ENCODE measurements at regions not wholly inside any gene's neighbourhood (a gene's known extent, or its start where the extent isn't known, plus 50 kb on each side); places are given as distances from the start of the nearest gene placed in this dataset.

GRCh38 chr1:238499021-238499420 is 608.3 kb upstream of the ZP4 start:
- TF ChIP-seq CTCF (conservative IDR thresholded peaks at IDR 0.05; ENCODE audit: low read length) = no peak
- no peak for TF ChIP-seq EZH2phosphoT487 (IDR thresholded peaks at IDR 0.05; ENCODE audit: borderline replicate concordance, low read depth, low read length)

All from OCI-LY7 (cell line).